ENCODE measurements at regions not wholly inside any gene's neighbourhood (a gene's known extent, or its start where the extent isn't known, plus 50 kb on each side); places are given as distances from the start of the nearest gene placed in this dataset.

DNA sequence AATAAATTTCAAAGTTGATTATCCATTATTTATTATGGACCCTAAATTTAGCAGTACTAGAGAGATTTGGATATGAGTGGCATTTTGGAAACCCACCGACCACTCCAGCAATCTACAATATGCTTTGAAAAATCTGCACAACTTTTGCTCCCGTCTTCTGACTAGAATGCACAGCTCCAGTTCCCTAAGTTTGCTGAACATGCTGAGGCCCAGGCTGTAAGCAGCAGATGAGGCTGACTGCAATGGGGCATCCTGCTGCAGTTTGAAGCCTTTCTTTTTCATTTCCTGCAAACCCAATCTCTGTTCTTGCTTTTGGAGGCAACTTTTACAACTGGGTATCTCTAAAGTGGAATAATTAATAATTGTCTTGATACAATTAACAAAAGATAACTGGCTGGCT is 405.8 kb downstream of the ATP23 start:
- TF ChIP-seq TCF12 (IDR thresholded peaks at IDR 0.05) (no peak), YY1 (IDR thresholded peaks at IDR 0.05; ENCODE audit: low read depth) (no peak)
